GM18858 (cell line): ENCODE measurements at regions not wholly inside any gene's neighbourhood (a gene's known extent, or its start where the extent isn't known, plus 50 kb on each side); places are given as distances from the start of the nearest gene placed in this dataset.

ENCODE experiments used
- ATAC-seq: cut with Tn5 transposase; IDR thresholded peaks from one replicate; pipeline ENCODE4 v1.9.1; 2021; ENCODE audit not compliant: unreplicated experiment

GRCh38 chr18:55166260-55166598 lies 207.0 kb upstream of the CCDC68 start:
- ATAC-seq, result no peak

- ATAC-seq, result no peak
These were observed 204.3 kb upstream of the CCDC68 start for GRCh38 chr18:55163550-55163949.

GRCh38 chr18:55161916-55162315 lies 202.7 kb upstream of the CCDC68 start:
- ATAC-seq, result no peak

DNA sequence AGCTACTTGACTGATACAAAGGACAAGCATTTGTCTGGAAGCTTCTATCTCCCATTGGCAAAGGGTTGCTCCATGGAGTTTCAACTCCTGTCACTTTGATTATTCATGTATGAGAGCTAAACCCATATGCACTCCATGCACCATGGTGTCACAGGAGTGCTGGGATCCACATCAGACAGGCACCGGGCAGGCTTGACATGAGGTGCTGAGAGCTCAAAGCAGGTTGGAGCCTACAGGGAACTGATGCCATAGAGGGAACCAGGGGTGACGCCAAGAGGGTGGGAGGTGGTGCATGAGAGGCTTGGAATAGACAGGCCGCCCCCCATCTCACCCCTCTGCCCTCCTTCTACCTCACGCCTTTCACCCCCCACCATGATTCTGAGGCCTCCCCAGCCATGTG lies 199.8 kb upstream of the CCDC68 start:
- ATAC-seq, result no peak

DNA sequence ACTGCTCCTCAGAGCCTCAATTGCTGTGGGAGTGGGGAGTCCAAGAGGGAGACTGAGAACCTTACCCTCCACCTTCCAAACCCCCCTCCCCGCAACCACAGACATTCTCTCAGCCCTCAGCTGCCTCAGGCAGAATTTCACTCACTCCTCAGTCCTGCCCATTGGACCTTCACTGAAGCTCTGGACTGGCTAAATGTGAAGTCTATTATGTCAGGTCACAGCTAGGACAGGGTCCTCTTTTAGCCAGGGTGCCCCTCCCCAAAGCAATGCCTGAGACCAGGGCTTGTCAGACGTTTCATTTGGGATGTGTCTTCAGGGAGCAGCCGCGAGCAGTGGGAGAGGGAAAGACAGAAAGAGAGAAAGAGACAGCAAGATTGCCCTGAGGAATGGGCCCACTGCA lies 199.3 kb upstream of the CCDC68 start:
- no peak for ATAC-seq

- ATAC-seq, result no peak
These were observed 194.1 kb upstream of the CCDC68 start for GRCh38 chr18:55153346-55153745.

GRCh38 chr18:55152801-55153200 lies 193.5 kb upstream of the CCDC68 start:
- no peak for ATAC-seq

DNA sequence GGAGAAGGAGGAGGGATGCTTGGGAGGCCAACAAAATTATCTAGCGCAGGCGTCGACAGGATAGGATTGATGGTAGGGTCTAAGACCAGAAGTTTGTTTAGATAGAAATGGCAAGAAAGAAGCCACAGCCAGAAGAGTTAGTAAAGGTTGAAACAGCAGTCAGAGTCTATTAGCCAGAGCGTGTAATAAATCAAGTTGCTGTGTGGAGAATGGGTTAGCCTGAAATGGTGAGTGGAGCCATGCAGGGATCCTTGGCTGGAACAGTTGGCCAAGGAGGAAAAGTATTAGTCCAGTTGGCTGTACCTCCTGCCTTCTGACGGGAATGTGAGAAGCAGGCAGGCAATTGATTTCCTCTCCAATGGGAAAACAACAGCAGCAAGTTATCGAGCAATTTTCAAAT lies 190.7 kb upstream of the CCDC68 start:
- ATAC-seq, result no peak

GRCh38 chr18:55147791-55148190 lies 188.5 kb upstream of the CCDC68 start:
- no peak for ATAC-seq

DNA sequence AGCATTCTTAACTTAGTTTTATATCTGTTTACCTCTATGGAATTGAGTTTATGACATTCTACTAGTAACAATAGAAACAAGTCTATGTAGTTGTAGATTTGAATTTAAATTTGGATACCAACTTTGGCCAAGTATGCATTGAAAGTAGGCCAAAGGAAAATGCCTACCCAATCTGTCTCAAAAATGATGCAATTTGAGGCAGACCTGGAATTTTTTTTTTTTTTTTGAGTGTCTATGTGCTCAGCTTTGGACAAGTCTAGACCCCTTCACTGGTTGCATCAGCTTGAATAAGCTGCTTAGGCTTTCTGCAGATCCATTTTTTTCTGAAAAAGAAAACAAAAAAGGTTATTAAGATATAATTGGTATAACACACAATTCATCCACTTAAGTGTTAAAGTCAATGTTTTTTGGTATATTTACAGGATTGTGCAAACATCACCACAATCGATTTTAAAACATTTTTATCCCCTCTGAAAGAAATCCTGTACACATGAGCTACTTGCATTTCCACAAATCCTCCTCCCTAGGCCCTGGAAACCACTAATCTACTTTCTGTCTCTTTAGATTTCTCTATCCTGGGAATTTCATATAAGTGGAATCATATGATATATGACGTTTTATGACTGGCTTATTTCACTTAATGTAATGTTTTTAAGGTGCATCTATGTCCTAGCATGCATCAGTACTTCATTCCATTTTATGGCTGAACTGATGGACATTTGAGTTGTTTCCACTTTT lies 185.1 kb upstream of the CCDC68 start:
- no peak for ATAC-seq

DNA sequence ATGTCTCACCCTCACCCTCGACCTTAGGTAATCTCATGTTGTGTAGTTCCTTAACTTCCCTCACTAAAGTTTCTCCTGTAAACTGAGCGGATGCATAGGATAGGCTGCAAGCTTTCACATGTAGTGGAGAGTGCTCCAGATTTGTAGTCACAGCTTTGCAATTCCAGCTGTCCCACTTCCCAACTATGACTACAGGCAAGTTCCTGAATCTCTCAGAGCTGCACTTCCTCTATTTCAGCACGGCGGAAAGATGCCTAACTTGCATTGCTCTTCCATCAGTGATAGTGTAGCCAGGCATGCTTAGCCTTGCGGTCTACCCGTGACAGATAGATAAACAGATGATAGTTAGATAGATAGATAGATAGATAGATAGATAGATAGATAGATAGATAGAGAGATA lies 183.1 kb upstream of the CCDC68 start:
- ATAC-seq, result no peak

GRCh38 chr18:55141318-55141717 lies 182.1 kb upstream of the CCDC68 start:
- no peak for ATAC-seq

DNA sequence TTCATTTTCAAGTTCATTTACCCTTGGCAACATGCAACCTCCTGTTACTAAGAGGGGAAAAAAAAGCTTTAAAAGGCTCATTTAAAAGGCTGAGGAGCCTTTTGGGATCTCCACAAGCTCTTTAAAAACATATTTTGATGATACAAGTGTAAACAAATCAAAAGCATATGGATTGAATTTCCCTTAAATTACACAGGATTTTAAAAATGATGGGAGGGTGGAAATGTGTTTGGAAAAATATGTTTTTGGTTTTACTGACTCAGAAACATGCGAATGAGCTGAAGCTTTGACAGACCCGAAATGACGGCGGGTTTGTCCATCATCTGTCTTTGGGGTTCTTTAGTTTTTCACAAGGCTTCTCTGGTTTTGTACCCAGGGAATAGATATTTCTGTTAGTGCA lies 180.6 kb upstream of the CCDC68 start:
- ATAC-seq, result no peak

DNA sequence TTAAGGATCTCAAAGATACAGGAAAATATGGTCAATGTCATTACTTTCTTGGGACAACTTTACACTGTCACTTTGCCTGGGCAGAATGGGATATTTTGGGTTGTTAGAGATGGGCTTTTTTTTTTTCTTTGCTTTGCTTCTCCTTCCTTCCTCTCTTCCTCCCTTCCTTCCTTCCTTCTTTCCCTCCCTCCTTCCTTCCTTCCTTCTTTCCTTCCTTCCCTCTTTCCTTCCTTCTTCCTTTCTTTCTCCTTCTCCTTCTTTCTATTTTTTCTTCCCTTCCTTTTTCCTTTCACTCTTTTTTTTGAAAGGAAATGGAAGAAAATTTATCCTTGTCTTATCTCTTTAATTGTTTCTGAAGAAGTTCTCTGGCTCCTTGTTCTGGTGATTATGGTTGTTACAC lies 180.0 kb upstream of the CCDC68 start:
- ATAC-seq, result no peak

DNA sequence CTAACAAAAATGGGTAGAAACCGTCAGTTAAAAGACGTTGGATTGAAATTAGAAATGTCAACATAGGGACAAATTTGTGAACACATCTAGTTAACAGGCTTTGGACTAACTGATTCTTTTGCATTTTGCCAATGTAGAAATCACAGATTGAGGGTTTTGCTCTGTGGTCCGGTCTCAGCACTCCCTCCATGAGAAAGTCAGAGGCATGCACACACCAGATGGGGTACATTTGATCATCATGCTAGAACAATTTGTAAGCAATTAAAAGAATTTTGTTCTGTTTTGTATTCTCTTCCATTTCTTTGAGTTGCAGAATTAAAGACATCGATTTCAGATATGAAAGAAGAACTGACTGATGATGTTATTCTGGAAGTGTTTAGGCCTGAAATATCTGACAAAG lies 179.1 kb upstream of the CCDC68 start:
- no peak for ATAC-seq

GRCh38 chr18:55137602-55138001 lies 178.3 kb upstream of the CCDC68 start:
- no peak for ATAC-seq

DNA sequence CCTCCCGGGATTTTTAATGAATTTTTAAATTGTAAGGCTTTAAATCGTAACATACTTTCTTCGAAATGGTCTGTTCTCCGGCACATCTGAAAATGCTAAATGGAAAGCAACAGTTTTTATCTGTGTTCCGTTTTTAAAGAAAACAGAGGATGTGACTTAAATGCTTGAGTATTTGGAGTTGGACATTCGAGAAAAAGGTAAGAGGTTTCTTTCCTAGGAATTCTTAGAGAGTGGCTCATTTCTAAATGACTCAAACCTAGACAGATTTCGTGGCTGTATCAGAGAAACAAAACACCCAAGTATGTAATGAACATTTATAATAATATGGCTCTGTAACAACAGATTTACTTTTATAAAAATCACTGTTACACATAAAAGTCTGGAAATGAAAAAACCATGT lies 177.6 kb upstream of the CCDC68 start:
- ATAC-seq, result no peak

DNA sequence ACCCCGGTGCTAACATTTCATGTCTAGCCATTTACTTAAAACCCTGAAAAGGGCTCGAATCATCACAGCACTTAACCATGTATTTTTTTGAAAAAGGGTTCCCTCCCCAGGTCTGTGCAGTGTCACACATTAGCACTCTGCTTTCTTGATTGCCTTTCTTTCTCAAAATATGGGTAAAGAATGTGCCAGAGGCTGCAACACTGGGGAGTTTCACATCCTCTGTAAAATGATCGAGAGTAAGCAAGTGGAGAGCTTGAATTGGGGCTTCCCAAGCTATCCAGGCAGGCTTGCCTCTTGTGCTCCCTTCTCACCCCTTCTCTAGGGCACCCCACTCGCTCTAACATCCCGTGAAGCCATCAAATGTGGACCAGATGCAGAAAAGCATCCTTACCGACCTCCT lies 177.0 kb upstream of the CCDC68 start:
- peak; percentile 53 for ATAC-seq

DNA sequence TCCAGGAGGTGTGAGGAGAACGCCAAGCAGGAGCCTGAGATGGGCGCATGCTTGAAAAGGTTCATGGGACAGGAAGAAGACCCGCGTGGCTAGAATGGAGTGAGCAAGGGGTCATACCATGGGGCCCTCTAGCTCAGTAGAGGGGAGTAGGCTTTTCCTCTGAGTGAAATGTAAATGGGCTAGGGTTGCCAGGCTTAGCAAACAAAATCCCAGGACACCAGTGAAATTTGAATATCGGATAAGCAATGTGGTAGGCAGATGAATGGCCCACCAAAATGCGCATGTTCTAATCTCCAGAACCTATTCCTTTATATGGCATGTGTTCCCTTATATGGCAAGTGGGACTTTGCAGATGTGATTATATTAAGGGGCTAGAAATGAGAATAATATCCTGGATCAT lies 174.1 kb upstream of the CCDC68 start:
- no peak for ATAC-seq

DNA sequence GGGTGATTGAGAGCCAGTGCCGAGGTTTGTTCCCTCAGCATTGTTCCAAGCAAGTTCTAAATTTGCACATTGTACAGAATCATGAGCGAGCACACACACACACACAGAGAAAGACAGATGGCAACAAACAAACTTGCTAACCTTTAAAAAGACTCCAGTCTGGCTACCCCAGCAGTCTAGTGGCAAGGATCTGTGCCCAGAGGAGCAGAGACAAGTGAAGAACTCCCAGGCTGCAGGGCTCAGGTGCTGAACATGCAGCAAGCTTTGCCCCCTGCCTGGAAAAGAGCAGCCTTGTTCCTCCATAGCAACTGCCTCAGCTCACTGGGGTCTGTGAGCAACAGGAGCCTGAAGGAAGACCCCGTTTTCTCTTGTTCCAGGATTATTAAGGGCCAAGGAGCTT lies 169.2 kb upstream of the CCDC68 start:
- ATAC-seq, result no peak

GRCh38 chr18:55124078-55124763 lies 165.0 kb upstream of the CCDC68 start:
- ATAC-seq, result no peak

DNA sequence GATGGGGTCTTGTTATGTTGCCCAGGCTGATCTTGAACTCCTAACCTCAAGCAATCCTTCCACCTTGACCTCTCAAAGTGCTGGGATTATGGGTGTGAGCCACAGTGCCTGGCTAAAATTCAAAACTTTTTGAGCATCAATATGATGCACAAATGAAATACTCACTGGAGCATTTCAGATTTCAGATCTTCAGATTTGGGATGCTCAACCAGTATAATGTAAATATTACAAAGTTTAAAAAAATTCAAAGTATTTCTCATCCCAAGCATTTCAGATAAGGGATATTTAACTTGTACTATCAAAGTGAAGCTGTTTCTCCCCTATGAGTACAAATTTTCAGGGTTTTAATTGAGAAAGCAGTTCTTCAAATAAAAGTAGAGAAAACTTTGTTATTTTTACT lies 164.1 kb upstream of the CCDC68 start:
- ATAC-seq, result no peak
